SK-N-SH treated with all-trans-retinoic acid at 6 μM for 48 hours (cell line): ENCODE measurements at regions not wholly inside any gene's neighbourhood (a gene's known extent, or its start where the extent isn't known, plus 50 kb on each side); places are given as distances from the start of the nearest gene placed in this dataset.

Experiments
- ATAC-seq: fragments of 200-7000 bp; cut with Tn5 transposase; 3 replicates; pipeline ENCODE4 v1.9.1; 2020; ENCODE audit warnings: mild to moderate bottlenecking, moderate library complexity
- ARNTL ChIP-seq: fragments of 450-650 bp; formaldehyde crosslinking; IDR thresholded peaks from 2 replicates; pipeline ENCODE4 v1.5.0; 2020; ENCODE audit warnings: low read depth, mild to moderate bottlenecking, moderate library complexity, borderline replicate concordance
- BACH2 ChIP-seq: fragments of 250-450 bp; sonication (Bioruptor Pico); IDR thresholded peaks from 2 replicates; pipeline ENCODE4 v1.9.0; 2021; ENCODE audit warnings: mild to moderate bottlenecking, borderline replicate concordance
- CREB5 ChIP-seq: fragments of 250-450 bp; sonication (Bioruptor Pico); IDR thresholded peaks from 2 replicates; pipeline ENCODE4 v1.5.1; 2020; ENCODE audit warnings: low read depth, mild to moderate bottlenecking, moderate library complexity
- ESRRG ChIP-seq: fragments of 250-450 bp; sonication (Bioruptor Pico); IDR thresholded peaks from 2 replicates; pipeline ENCODE4 v1.6.1; 2021; ENCODE audit warnings: mild to moderate bottlenecking
- GLIS3 ChIP-seq: fragments of 250-450 bp; sonication (Bioruptor Pico); IDR thresholded peaks from 2 replicates; pipeline ENCODE4 v1.5.0; 2020; ENCODE audit warnings: mild to moderate bottlenecking, moderate library complexity
- ISL1 ChIP-seq: fragments of 250-450 bp; sonication (Bioruptor Pico); IDR thresholded peaks from 2 replicates; pipeline ENCODE4 v2.1.2; 2022; ENCODE audit warnings: mild to moderate bottlenecking, moderate library complexity
- PATZ1 ChIP-seq: fragments of 250-450 bp; sonication (Bioruptor Pico); IDR thresholded peaks from 2 replicates; pipeline ENCODE4 v1.8.0; 2020; ENCODE audit warnings: mild to moderate bottlenecking, moderate library complexity, borderline replicate concordance
- PPARA ChIP-seq: fragments of 250-450 bp; sonication (Bioruptor Pico); IDR thresholded peaks from 2 replicates; pipeline ENCODE4 v1.5.0; 2020; ENCODE audit warnings: mild to moderate bottlenecking, borderline replicate concordance
- RARB ChIP-seq: fragments of 250-450 bp; sonication (Bioruptor Pico); IDR thresholded peaks from 2 replicates; pipeline ENCODE4 v1.8.0; 2021; ENCODE audit warnings: mild to moderate bottlenecking, moderate library complexity
- SNAI2 ChIP-seq: fragments of 250-450 bp; sonication (Bioruptor Pico); IDR thresholded peaks from 2 replicates; pipeline ENCODE4 v1.5.0; 2020; ENCODE audit warnings: mild to moderate bottlenecking, moderate library complexity
- TCF4 ChIP-seq: fragments of 250-450 bp; sonication (Bioruptor Pico); IDR thresholded peaks from 2 replicates; pipeline ENCODE4 v1.8.0; 2021; ENCODE audit warnings: mild to moderate bottlenecking, moderate library complexity, borderline replicate concordance
- TOX ChIP-seq: fragments of 250-450 bp; sonication (Bioruptor Pico); IDR thresholded peaks from 2 replicates; pipeline ENCODE4 v1.8.0; 2021; ENCODE audit warnings: mild to moderate bottlenecking, moderate library complexity, borderline replicate concordance
- TSHZ2 ChIP-seq: fragments of 250-450 bp; sonication (Bioruptor Pico); IDR thresholded peaks from 2 replicates; pipeline ENCODE4 v1.5.0; 2020; ENCODE audit warnings: mild to moderate bottlenecking, moderate library complexity
- ZC3H10 ChIP-seq: fragments of 250-450 bp; sonication (Bioruptor Pico); IDR thresholded peaks from 2 replicates; pipeline ENCODE4 v1.5.1; 2021; ENCODE audit warnings: mild to moderate bottlenecking, moderate library complexity
- ZFP3 ChIP-seq: fragments of 250-450 bp; sonication (Bioruptor Pico); IDR thresholded peaks from 2 replicates; pipeline ENCODE4 v1.5.0; 2020; ENCODE audit warnings: mild to moderate bottlenecking, moderate library complexity
- ZNF565 ChIP-seq: fragments of 450-650 bp; formaldehyde crosslinking; conservative IDR thresholded peaks from 2 replicates; pipeline ENCODE4 v1.5.0; 2020; ENCODE audit warnings: low read depth, mild to moderate bottlenecking, moderate library complexity
- ZNF70 ChIP-seq: fragments of 450-650 bp; formaldehyde crosslinking; IDR thresholded peaks from 2 replicates; pipeline ENCODE4 v1.5.0; 2020; ENCODE audit warnings: mild to moderate bottlenecking, moderate library complexity
- ZNF8 ChIP-seq: fragments of 450-650 bp; formaldehyde crosslinking; IDR thresholded peaks from 2 replicates; pipeline ENCODE4 v1.5.0; 2020; ENCODE audit warnings: mild to moderate bottlenecking, moderate library complexity
- TF ChIP-seq, protein P1 (sequence below): fragments of 250-450 bp; sonication (Bioruptor Pico); IDR thresholded peaks from 2 replicates; pipeline ENCODE4 v1.8.0; 2021; ENCODE audit warnings: low read depth, mild to moderate bottlenecking, moderate library complexity, borderline replicate concordance
- TF ChIP-seq, protein P2 (sequence below): fragments of 250-450 bp; sonication (Bioruptor Pico); IDR thresholded peaks from 2 replicates; pipeline ENCODE4 v1.5.1; 2021; ENCODE audit warnings: mild to moderate bottlenecking, moderate library complexity

- TF ChIP-seq ARNTL (CRISPR knock-in tag) (no peak), ZC3H10 (CRISPR knock-in tag) (no peak), PPARA (CRISPR knock-in tag) (no peak), TSHZ2 (CRISPR knock-in tag) (no peak), PATZ1 (CRISPR knock-in tag) (no peak), BACH2 (CRISPR knock-in tag) (no peak), ZNF565 (CRISPR knock-in tag) (no peak), ISL1 (no peak), GLIS3 (CRISPR knock-in tag) (no peak), ZFP3 (CRISPR knock-in tag) (no peak), RARB (CRISPR knock-in tag) (no peak), TOX (no peak), ZNF8 (no peak)
- TF ChIP-seq, protein P1, sequence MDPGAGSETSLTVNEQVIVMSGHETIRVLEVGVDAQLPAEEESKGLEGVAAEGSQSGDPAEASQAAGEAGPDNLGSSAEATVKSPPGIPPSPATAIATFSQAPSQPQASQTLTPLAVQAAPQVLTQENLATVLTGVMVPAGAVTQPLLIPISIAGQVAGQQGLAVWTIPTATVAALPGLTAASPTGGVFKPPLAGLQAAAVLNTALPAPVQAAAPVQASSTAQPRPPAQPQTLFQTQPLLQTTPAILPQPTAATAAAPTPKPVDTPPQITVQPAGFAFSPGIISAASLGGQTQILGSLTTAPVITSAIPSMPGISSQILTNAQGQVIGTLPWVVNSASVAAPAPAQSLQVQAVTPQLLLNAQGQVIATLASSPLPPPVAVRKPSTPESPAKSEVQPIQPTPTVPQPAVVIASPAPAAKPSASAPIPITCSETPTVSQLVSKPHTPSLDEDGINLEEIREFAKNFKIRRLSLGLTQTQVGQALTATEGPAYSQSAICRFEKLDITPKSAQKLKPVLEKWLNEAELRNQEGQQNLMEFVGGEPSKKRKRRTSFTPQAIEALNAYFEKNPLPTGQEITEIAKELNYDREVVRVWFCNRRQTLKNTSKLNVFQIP: no peak
- ATAC-seq: no peak
Observed at GRCh38 chr14:82341261-82341810, 807.7 kb upstream of the SEL1L start.

DNA sequence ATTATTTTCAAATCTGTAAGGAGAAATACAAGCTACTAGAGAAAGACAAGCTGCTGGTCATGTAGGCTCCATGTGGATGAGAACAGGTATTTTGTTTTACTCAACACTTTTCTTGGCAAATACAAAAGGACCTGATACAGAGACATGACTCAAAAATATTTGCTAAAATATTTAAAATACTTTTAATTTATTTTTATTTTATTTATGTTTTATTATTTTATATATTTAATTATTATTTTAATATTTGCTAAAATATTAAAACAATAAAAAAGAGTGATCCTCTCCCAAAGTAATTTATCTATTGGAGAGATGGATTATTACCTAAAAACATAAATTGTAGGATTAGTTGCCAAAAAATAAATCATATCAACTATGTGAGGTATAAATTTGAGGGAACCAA, 808.9 kb upstream of the SEL1L start:
- no peak for TF ChIP-seq PATZ1 (CRISPR knock-in tag)
- ATAC-seq: no peak

DNA sequence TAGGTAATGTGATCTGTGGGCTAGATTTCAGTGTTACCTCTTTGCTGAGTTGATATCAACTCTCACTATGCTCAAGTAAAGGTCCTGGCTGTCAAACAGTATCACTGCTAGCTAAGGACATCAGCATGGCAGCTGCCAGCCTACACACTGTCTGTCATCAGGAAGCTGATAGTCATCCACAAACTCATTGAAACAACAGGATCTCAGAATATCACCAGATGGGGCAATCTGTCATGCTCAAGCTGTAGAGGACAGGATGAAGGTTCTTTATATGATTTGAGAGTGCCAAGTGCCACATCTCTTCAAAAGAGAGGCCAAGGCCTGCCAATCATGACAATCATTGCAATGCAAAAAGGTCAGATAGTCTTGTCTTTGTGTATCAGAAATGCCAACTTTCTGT, 811.5 kb upstream of the SEL1L start:
- TF ChIP-seq, protein P1: no peak
- no peak for TF ChIP-seq ZC3H10 (CRISPR knock-in tag)
- TF ChIP-seq ZNF70 (CRISPR knock-in tag): no peak
- TF ChIP-seq RARB (CRISPR knock-in tag): no peak
- TF ChIP-seq GLIS3 (CRISPR knock-in tag): no peak
- TF ChIP-seq CREB5 (CRISPR knock-in tag): no peak
- TF ChIP-seq SNAI2 (CRISPR knock-in tag): no peak
- TF ChIP-seq PPARA (CRISPR knock-in tag): no peak
- TF ChIP-seq, protein P2, sequence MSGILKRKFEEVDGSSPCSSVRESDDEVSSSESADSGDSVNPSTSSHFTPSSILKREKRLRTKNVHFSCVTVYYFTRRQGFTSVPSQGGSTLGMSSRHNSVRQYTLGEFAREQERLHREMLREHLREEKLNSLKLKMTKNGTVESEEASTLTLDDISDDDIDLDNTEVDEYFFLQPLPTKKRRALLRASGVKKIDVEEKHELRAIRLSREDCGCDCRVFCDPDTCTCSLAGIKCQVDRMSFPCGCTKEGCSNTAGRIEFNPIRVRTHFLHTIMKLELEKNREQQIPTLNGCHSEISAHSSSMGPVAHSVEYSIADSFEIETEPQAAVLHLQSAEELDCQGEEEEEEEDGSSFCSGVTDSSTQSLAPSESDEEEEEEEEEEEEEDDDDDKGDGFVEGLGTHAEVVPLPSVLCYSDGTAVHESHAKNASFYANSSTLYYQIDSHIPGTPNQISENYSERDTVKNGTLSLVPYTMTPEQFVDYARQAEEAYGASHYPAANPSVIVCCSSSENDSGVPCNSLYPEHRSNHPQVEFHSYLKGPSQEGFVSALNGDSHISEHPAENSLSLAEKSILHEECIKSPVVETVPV (CRISPR knock-in tag): no peak
- no peak for TF ChIP-seq TCF4
- no peak for TF ChIP-seq ESRRG
- no peak for TF ChIP-seq PATZ1 (CRISPR knock-in tag)
- ATAC-seq: no peak
